Amygdala (tissue), 56 donors: ENCODE measurements at regions not wholly inside any gene's neighbourhood (a gene's known extent, or its start where the extent isn't known, plus 50 kb on each side); places are given as distances from the start of the nearest gene placed in this dataset.
A peak's percentile ranks its signal among the peaks of the same experiment; 100 is the strongest.
"Not testable (repeated sequence)": the region's sequence is repeated elsewhere in the genome, so short reads cannot be mapped to it uniquely, and the experiment has no call there.

ENCODE experiments used
- DNase-seq, 56 donors: peaks; one replicate each; lab custom pipeline; 2025; lab: John Stamatoyannopoulos, UW

DNA sequence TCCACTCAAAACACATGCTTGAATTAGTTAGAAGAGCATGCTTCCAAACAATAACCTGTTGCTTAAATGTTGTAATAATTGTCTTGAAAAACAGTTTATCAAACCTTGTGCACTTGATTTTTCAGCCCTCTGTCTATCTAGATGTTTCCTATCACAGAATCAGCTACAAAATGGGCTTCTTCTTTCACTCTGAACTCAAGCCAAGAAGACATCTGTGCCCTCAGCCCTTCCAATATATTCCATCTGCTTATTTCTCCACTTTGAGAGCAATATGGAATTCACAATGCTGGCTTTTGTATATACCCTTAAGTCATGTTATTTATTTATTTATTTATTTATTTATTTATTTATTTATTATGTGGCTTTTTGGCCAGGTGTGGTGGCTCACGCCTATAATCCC is 234.2 kb downstream of the TOX3 start:
- no peak for DNase-seq

DNA sequence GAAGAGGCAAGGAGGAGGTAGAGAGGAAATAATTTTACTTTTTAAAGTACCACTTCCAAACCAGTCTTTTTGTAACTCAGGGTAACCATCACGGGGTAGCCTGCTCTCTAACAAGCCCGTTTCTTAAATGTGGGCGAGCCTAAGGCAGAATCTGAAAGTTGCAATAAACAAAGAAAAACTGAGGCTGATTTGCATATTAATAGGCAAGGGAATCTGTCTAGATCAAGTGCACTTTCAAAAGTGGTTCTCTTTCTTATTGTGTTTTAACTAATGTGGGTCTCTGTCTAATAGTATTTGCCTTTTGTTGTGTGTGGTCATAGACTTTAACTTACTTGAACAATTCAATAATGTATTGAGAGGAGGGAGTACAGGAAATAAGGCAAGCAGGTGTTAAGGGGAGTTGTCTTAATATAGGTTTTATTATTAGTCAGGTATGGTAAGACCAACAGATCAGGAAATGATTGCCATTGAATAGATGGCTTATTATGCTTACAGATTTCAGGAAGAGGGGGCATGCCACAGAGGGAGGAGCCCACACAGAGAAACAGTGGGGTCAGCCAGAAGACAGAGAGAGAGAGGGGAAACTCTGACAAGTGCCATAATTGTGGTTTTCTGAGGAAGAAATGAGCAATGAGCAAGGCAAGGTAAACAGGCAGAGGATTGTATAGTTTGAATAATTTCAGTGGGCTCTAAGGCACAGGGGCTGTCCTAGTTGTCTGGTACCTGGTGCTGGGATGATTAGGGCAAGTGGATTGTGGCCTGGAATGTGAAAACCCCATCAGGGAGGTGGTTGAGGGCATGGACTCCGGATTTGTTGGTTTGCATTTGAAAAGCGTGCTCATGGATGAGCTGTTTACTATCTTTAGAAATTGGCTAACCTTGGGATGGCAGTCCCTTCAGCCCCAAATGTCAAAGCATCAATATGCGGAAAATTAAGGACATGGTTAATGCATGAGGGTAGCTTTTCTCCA is 237.2 kb downstream of the TOX3 start:
- no peak for DNase-seq

DNA sequence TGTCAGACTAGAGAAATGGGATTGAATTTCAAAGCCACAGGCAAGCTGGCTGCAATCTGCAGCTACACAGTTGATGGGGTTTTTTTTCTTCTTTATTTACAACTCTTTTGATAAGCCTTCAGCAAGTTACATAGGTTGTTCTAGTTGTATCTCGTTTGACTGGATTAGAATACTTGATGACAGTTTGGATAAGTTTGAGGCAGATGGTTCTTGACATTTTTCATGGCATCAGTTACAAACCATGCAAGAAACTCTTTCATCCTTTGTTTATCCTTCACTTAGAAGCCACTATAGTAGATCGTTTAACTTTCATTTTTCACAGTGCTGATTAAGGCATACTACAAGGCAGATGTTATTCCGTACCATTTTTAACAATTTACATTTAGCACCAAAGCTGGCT is 238.9 kb downstream of the TOX3 start:
- no peak for DNase-seq

DNA sequence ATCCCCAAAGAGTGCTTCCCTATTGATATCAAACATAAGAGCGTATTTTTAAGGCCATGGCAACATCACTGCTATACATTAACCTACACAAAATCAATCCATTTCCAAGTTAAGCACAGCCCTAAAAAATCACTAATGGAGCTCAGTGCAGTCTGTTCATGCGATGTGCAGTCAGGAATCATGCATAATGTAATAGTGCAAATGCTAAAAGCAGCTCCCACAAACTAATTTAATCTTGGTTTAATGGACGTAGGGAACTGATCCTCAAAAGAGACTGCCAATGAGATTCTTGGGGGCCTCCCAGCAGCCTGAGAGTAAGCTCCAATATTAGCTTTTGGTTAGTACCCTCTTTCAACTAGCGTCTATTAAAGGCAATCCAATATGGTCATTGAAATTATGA is 245.9 kb downstream of the TOX3 start:
- DNase-seq, result no peak

DNA sequence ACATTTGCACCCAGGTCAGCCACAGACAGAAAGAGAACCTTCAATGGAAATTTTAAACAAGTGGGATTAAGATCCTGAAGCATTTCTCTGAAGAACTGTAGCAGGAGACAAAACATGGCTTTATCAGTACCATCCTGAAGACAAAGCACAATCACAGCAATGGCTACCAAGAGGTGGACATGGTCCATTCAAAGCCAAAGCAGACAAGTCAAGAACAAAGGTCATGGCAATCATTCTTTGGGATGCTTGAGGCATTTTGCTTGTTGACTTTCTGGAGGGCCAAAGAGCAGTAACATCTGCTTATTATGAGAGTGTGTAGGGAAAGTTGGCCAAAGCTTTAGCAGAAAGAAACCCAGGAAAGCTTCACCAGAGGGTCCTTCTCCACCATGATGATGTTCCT is 248.2 kb downstream of the TOX3 start:
- no peak for DNase-seq

DNA sequence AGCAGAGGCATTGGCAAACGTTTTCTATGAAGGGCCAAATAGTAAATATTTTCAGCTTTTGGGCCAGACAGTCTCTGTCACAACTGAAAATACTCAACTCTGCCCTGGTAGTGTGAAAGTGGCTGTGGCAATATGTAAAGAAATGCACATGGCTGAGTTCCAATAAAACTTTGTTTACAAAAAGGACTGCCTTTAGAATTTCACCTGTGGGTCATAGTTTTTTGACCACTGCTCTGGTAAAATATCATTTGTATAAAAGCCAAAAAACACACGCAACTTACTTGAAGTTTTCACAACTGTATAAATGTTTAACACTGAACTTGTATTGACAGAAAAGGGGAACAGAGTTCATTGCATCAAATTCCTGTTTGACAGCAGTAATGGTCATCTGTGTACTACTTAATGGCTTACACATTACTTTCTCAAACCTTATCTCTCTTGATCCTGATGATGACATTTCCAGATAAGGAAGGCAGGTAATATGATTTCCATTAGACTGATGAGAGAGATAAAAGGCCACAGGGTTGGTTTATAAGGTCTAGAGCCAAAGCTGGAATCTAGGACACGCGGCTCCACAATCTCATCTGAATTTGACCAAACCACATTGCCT is 250.1 kb downstream of the TOX3 start:
- not testable (repeated sequence) for DNase-seq

DNA sequence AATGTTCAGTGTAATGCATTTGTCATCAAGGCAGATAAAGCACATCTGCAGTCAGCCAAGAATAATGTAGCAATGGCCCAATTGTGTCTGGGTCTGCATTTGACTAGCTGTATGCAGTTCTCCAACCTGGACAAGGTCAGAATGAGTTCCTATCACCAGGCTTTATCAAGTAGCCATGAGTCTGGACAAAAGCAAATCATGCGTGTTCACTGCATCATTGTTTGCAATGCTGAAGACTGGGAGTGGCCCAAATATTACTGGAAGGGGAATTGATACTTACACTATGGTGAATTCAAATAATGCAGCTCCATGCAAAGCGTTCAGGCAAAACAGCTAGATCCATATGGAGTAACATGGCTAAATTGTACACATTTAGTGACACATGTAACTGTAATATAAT is 250.9 kb downstream of the TOX3 start:
- DNase-seq, result no peak

DNA sequence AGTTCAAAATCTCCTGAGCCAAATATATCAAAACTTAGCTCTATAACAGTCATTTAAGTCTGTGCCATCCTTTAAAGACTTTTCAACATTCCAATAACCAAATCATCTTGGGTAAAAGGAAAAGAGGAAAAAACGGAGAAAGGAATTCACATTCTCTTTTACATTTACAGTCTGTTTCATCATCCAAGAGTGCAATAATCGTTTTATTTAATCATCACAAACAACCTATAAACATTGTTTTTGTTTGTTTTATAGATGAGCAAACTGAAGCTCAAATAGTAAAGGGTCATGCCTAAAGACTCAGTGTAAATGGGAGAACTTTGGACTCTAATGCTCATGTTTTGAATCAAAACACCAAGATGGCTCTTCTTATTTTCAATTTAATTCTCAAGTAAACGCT is 252.3 kb downstream of the TOX3 start:
- DNase-seq, result no peak

DNA sequence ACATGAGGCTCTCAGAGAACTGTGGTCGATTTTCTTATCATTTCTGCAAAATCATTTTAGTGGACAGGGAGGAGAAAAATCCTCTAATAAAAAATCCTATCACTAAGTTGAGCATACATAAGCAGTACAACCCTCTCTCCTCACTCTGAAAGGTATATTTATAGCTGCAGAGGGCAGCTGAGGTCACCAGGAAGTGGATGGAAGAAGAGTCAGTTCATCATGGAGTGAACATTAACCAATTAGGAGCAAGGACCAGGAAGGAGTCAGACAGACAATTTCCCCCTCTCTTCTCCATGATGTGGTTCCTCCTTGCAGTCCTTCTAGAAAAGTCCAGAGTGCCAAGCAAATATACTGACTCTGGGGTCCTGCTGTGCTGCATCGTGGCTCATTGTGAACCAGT is 253.7 kb downstream of the TOX3 start:
- DNase-seq, result no peak

DNA sequence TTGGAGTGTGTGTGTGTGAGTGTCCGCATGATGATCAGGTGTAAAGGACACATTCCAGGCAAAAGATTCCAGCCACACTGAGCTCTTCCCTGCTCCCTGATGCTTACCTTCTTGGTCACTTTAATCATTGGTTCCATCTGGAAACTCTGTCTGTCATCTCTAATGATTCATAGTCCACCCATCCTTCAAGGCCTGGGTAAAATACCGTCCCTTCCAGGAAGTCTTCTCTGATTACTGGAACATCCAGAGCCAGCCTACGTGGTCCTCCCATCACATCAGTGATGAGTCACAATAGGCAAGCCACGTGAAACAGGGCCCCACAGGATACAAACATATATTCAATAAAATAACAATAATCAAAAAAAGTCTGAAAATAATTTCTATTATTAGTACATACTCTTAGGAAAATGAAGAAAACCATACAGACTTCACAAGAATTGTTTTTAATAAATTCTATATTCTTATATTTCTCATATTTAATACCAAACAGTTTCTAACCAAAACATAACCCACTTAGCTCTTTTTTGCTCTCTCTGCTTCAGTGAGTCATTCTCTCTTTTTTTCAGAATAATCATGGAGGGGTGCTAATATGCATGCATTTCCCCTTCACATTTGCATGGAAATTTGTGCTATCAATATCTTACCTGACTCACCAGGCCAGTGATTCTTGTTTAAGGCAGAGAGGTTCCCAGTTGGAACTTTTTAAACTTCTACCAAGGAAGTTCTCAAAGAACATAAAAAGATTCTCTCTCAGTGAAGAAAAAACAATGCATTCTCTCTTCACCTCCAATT is 263.2 kb downstream of the TOX3 start:
- no peak for DNase-seq

DNA sequence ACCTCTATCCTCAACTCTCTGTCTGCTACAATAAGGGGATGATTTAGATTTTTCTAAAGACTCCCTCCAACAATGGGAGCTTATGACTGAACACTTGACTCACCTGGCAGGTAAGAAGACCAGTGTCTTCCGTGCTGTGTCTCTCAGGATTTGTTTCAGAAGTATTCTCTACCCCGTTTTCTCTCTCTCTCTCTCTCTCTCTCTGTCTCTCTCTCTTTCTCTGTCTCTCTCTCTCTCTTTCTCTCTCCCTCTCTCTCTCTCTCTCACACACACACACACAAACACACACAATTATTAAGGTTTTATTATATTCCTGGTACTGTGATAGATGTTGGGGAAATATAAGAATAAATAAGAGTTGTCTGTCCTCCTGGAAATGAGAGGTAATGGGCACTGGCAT is 263.9 kb downstream of the TOX3 start:
- DNase-seq, result no peak

DNA sequence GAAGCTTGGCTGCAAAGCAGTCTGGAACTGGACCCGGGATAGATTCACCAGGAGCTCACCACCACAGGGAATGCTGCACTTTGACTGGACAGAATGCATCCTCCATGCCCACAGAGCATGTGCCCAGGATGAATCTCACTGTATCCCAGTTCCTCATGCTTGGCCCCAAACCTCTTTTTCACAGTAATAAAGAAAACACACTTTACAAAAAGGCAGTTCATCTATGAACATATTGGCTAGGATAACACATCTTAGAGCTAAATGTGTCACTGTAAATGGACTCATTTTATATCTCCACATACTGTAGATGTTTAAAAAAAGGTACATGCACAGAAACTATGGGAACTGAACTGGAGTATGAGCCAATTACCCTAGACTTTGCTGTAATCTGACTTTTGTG is 266.9 kb downstream of the TOX3 start:
- DNase-seq, result no peak

DNA sequence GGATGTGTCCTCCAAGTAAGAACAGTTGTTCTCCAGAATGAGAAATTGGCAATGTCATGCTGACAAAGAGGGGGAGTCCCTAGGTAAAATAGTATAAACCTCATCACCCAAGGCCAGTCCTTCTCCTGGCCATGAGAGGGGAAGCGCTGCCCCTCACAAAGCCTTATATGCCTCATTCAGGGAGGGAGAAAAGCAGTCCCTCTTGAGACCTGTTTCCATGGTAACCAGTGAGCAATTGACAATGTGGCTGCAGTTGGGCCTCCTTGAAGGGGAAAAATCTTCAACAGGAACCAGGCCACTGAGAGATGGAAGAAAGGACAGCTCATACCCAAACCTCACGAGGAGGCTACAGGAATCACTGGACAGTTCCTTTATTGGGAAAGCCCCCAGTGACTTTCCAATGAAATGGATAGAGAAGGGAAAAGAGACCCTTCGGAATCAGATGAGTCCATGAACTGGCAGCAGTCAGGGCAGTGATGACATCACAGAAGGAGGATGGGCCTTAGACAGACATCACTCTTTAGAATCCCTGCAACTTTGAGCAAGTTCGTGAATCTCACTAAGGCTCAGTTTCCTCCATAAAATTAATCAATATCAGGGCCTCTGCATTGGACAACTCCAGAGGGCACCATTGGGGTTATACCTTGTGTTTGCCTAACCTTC is 275.7 kb downstream of the TOX3 start:
- peak in 1 of 56 donors; percentile 17 for DNase-seq

DNA sequence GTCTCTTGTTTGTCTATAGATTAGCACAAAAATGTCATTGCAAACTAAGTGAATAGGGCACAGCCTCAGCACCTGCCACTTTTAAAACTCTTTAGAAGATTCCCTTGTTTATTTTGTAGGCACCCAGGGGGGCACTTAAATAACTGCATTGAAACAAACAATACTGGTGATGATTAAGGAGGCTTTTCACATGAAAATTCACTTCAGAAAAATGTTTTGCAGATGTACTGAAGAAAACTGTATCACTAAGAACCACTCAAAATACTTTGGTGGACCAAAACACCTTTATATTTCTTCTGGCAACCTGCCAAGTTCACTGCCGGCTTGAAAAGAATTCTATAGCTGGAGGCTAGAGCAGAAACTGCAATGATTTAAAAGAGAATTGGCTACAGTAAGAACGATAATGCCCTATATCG is 281.5 kb downstream of the TOX3 start:
- no peak for DNase-seq

DNA sequence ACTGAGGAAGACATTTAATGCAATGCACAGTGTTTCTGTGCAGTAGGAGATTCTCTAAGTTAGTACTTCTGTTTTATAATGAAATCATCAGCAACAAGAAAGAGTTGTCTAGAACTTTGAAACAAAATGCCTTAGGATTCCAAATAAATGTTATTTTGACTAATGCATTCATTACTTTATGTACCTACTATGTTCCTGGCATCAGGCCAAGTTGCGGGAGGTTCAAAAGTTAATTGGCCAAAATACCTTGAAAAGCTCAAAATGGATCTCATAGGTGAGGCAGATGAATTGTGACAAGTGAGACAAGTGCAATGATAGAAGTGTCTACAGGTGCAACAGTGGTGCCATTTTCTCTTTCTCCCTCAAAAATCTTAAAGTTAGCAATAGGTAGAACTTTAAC is 289.4 kb downstream of the TOX3 start:
- DNase-seq, result no peak

DNA sequence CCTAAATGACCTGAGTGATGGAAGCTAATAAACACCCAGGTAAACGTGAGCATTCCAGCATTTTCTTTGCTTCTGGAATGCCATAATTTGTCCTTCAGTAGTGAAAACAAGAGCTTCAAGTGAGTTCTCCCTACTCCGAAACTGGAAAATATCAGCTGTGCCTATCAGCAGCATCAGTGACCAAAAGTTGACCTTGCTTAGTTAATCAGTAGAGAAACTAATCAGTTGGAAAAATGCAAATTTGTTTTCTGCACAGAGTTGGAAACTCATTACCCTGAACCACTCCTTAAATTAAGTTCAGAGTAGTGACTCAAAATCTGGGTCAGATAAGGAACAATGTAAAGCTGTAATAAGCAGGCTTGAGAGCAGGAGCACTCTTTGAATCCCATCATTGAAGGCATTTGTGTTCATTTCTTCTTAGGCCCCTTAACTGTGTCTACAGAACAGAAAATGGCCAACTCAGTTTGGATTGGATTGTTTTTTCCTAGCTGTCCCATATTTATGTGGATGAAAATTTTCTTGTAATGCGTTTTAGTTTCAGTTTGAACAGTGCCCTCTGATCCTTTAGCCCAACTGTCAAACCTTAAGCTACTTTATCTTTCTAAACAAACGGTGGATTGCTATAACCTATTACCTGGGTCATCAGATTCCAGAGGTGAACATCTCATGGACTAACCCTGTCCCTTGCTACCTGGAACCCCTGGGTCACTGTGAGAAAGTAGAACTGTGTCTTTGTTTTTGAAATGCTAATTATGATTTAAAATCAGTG is 290.4 kb downstream of the TOX3 start:
- DNase-seq, result no peak

DNA sequence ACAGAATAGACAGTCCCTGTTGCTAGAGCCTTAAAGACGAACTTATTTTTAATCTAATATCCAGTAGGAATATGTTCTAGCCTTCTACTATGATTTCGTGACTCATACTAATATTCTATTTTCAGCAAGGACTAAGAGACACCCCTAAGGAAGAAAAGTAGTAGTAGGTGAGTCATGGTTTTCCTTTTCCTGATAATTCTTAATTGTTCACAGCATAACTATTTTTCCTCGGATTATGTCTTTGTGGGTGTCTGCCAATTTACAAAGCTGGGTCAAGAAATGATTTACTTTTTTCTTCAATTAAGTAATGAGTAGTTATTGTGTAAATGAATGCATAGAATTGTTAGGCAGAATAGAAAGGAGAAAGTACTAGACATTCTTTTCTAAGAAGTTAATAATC is 292.2 kb downstream of the TOX3 start:
- no peak for DNase-seq

DNA sequence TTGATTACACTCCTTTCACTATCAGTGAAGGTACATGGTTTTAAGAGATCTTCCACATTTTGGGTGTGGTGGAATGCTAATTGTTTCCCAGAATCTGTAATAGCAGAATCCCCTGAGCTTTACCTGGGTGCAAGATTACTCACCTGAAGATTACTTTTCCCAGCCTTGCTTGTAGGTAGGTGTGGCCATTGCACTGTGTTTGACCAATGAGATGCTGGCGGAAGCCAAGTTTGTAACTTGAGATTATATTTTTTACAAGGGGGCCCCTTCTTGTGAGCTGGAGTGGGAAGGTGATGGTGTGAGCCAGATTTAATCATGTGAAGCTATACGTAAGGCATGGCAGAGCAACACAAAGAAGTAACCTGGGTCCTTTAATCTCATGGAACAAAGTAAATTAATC is 294.3 kb downstream of the TOX3 start:
- DNase-seq, result no peak

DNA sequence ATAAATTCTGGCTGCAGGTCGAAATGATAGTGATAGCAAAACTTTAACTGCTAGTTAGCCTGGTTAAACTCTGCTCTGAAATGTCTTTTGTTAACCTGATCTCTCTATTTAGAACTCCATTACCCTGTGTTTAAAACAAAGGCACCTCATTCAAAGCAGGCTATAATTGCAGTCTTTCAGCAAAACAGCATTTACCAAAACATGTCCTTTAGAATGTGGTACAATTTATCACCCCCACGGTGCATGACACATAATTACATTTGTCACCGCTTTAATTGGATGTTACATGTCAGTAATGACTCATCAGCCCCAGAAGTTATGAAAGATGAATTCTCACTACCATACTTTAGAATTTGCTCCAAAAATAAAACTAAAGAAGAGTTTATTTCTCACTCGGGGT is 295.4 kb downstream of the TOX3 start:
- no peak for DNase-seq

DNA sequence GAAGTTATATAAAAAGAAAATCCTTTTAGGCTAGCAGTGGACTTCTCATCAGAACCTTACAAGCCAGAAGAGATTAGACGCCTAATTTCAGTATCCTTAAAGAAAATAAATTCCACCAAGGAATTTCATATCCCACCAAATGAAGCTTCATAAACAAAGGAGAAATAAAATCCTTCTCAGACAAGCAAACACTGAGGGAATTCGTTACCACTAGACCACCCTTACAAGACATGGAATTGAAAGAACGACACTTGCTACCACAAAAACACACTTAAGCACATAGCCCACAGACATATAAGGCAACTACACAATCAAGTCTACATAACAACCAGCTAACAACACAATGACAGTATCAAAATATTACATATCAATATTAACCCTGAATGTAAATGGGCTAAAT is 299.2 kb downstream of the TOX3 start:
- DNase-seq, result no peak
